BE2C (cell line): ENCODE measurements at regions not wholly inside any gene's neighbourhood (a gene's known extent, or its start where the extent isn't known, plus 50 kb on each side); places are given as distances from the start of the nearest gene placed in this dataset.

Experiments
- DNase-seq: peaks from one replicate; pipeline ENCODE4 v3.0.0-alpha.2; 2020
- H3K27me3 ChIP-seq: fragments of 250-450 bp; sonication (Bioruptor Pico); 2 replicates; pipeline ENCODE4 v1.5.1; 2020; ENCODE audit warnings: mild to moderate bottlenecking
- H3K36me3 ChIP-seq: fragments of 250-450 bp; sonication (Bioruptor Pico); 2 replicates; pipeline ENCODE4 v1.5.1; 2020; ENCODE audit warnings: mild to moderate bottlenecking
- H3K4me1 ChIP-seq: fragments of 250-450 bp; sonication (Bioruptor Pico); 2 replicates; pipeline ENCODE4 v1.5.1; 2020
- H3K4me3 ChIP-seq: 2 replicates; pipeline ENCODE4 v1.5.1; 2011; ENCODE audit warnings: low read depth, low read length
- H3K9me3 ChIP-seq: fragments of 250-450 bp; sonication (Bioruptor Pico); 2 replicates; pipeline ENCODE4 v1.5.1; 2020
- CTCF ChIP-seq: IDR thresholded peaks from 2 replicates; pipeline ENCODE4 v1.5.1; 2012; ENCODE audit warnings: mild to moderate bottlenecking, low read depth, low read length

- TF ChIP-seq CTCF, result no peak
- H3K36me3 ChIP-seq, result no peaks in the 10 kb centered on the region
- no peaks in the 10 kb centered on the region for H3K27me3 ChIP-seq
- H3K9me3 ChIP-seq, result no peaks in the 10 kb centered on the region
- no peak for DNase-seq
- H3K4me1 ChIP-seq, result no peaks in the 10 kb centered on the region
- no peak overlapping the region for H3K4me3 ChIP-seq
Observed at GRCh38 chr1:81547912-81548303, 252.8 kb upstream of the ADGRL2 start.

- no peaks in the 10 kb centered on the region for H3K27me3 ChIP-seq
- no peaks in the 10 kb centered on the region for H3K9me3 ChIP-seq
- no peaks in the 10 kb centered on the region for H3K36me3 ChIP-seq
- no peak for TF ChIP-seq CTCF
- H3K4me1 ChIP-seq, result no peaks in the 10 kb centered on the region
- no peak overlapping the region for H3K4me3 ChIP-seq
- DNase-seq, result no peak
Observed at GRCh38 chr1:81547261-81547911, 253.3 kb upstream of the ADGRL2 start.

- no peak for TF ChIP-seq CTCF
- H3K36me3 ChIP-seq, result no peaks in the 10 kb centered on the region
- no peaks in the 10 kb centered on the region for H3K9me3 ChIP-seq
- H3K4me3 ChIP-seq, result no peak overlapping the region
- no peak for DNase-seq
- no peaks in the 10 kb centered on the region for H3K4me1 ChIP-seq
- no peaks in the 10 kb centered on the region for H3K27me3 ChIP-seq
Observed at GRCh38 chr1:81545734-81546133, 255.0 kb upstream of the ADGRL2 start.

- DNase-seq, result no peak
- H3K4me1 ChIP-seq, result no peaks in the 10 kb centered on the region
- no peak for TF ChIP-seq CTCF
Observed at GRCh38 chr1:81543764-81544163, 257.0 kb upstream of the ADGRL2 start.

GRCh38 chr1:81542196-81542595 lies 258.5 kb upstream of the ADGRL2 start:
- Histone ChIP-seq H3K4me1 (no peaks in the 10 kb centered on the region), H3K4me3 (no peak overlapping the region), H3K27me3 (no peaks in the 10 kb centered on the region), H3K9me3 (no peaks in the 10 kb centered on the region), H3K36me3 (no peaks in the 10 kb centered on the region)
- DNase-seq, result no peak
- no peak for TF ChIP-seq CTCF

More at GRCh38 chr1:81543764-81544163, 257.0 kb upstream of the ADGRL2 start:
- no peak overlapping the region for H3K4me3 ChIP-seq
- H3K36me3 ChIP-seq, result no peaks in the 10 kb centered on the region
- H3K9me3 ChIP-seq, result no peaks in the 10 kb centered on the region
- no peaks in the 10 kb centered on the region for H3K27me3 ChIP-seq

- no peak overlapping the region for H3K4me3 ChIP-seq
- no peaks in the 10 kb centered on the region for H3K36me3 ChIP-seq
- no peak for TF ChIP-seq CTCF
- no peaks in the 10 kb centered on the region for H3K9me3 ChIP-seq
- no peaks in the 10 kb centered on the region for H3K4me1 ChIP-seq
- H3K27me3 ChIP-seq, result no peaks in the 10 kb centered on the region
- no peak for DNase-seq
Observed at GRCh38 chr1:81540216-81540615, 260.5 kb upstream of the ADGRL2 start.
